Mesenchymal stem cell (in vitro differentiated cells and primary cell): ENCODE measurements at regions not wholly inside any gene's neighbourhood (a gene's known extent, or its start where the extent isn't known, plus 50 kb on each side); places are given as distances from the start of the nearest gene placed in this dataset.
"Not testable (repeated sequence)": the region's sequence is repeated elsewhere in the genome, so short reads cannot be mapped to it uniquely, and the experiment has no call there.

Experiments used
- DNase-seq: peaks from one replicate; pipeline ENCODE4 v3.0.0-alpha.2; 2013
- H2AFZ ChIP-seq: one replicate; pipeline ENCODE4 v1.6.1; 2013; ENCODE audit warnings: low read depth, mild to moderate bottlenecking, control low read depth, inconsistent platforms, low read length, moderate library complexity
- H2AK5ac ChIP-seq: 2 replicates; pipeline ENCODE4 v1.6.1; 2013; ENCODE audit warnings: low read length, moderate library complexity, mild to moderate bottlenecking, inconsistent platforms; ENCODE audit not compliant: severe bottlenecking
- H2BK120ac ChIP-seq: one replicate; pipeline ENCODE4 v1.6.1; 2013; ENCODE audit warnings: low read depth, mild to moderate bottlenecking, inconsistent platforms, low read length, moderate library complexity
- H2BK12ac ChIP-seq, 2 experiments: one replicate each; pipeline ENCODE4 v1.6.1; 2013; ENCODE audit warnings: inconsistent platforms in 2 of 2, low read length in 2 of 2, mild to moderate bottlenecking in 2 of 2, moderate library complexity in 2 of 2, control low read depth in 1 of 2
- H2BK15ac ChIP-seq: one replicate; pipeline ENCODE4 v1.6.1; 2013; ENCODE audit warnings: mild to moderate bottlenecking, low read depth, inconsistent platforms; ENCODE audit not compliant: poor library complexity, severe bottlenecking
- H2BK5ac ChIP-seq: 2 replicates; pipeline ENCODE4 v1.6.1; 2013; ENCODE audit warnings: low read depth, mild to moderate bottlenecking, low read length, control low read depth, inconsistent platforms; ENCODE audit not compliant: poor library complexity, severe bottlenecking
- H3K14ac ChIP-seq, 2 experiments: one replicate each; pipeline ENCODE4 v1.6.1; 2013; ENCODE audit warnings: inconsistent platforms in 2 of 2, low read length in 2 of 2, control low read depth in 1 of 2, mild to moderate bottlenecking in 1 of 2, moderate library complexity in 1 of 2
- H3K18ac ChIP-seq, 2 experiments: one replicate each; pipeline ENCODE4 v1.6.1; 2013; ENCODE audit warnings: inconsistent platforms in 2 of 2, low read length in 2 of 2, control low read depth in 1 of 2, low read depth in 1 of 2, mild to moderate bottlenecking in 1 of 2
- H3K23ac ChIP-seq, 2 experiments: one replicate each; pipeline ENCODE4 v1.6.1; 2013; ENCODE audit warnings: inconsistent platforms in 2 of 2, low read length in 2 of 2, mild to moderate bottlenecking in 2 of 2, moderate library complexity in 2 of 2, control low read depth in 1 of 2
- H3K27ac ChIP-seq: 2 replicates; pipeline ENCODE4 v1.5.1; 2013; ENCODE audit warnings: mild to moderate bottlenecking, moderate library complexity, low read length, control low read depth, inconsistent platforms; ENCODE audit not compliant: poor library complexity, severe bottlenecking
- H3K27me3 ChIP-seq, 2 experiments: 2 replicates each; pipeline versions ENCODE4 v1.6.1 to v1.7.0; 2013; ENCODE audit warnings: low read length in 2 of 2, mild to moderate bottlenecking in 2 of 2, moderate library complexity in 2 of 2, control low read depth in 1 of 2, inconsistent platforms in 1 of 2; ENCODE audit not compliant: control insufficient read depth in 1 of 2, insufficient read depth in 1 of 2
- H3K36me3 ChIP-seq, 2 experiments: 2 replicates each; pipeline versions ENCODE4 v1.6.1 to v1.7.0; 2013; ENCODE audit warnings: low read length in 2 of 2, control low read depth in 1 of 2, inconsistent platforms in 1 of 2, low read depth in 1 of 2, mild to moderate bottlenecking in 1 of 2; ENCODE audit not compliant: insufficient read depth in 2 of 2, control insufficient read depth in 1 of 2
- H3K4ac ChIP-seq, 2 experiments: one replicate each; pipeline ENCODE4 v1.6.1; 2013; ENCODE audit warnings: inconsistent platforms in 2 of 2, low read length in 2 of 2, mild to moderate bottlenecking in 2 of 2, moderate library complexity in 2 of 2, control low read depth in 1 of 2, low read depth in 1 of 2
- H3K4me1 ChIP-seq: 2 replicates; pipeline ENCODE4 v1.6.1; 2013; ENCODE audit warnings: low read depth, low read length, control low read depth; ENCODE audit not compliant: control insufficient read depth, insufficient read depth
- H3K4me2 ChIP-seq: 2 replicates; pipeline ENCODE4 v1.6.1; 2013; ENCODE audit warnings: low read length, mild to moderate bottlenecking, inconsistent platforms; ENCODE audit not compliant: poor library complexity, severe bottlenecking
- H3K4me3 ChIP-seq, 2 experiments: 2 replicates each; pipeline versions ENCODE4 v1.5.1 to v1.7.0; 2013; ENCODE audit warnings: low read length in 2 of 2, mild to moderate bottlenecking in 2 of 2, control low read depth in 1 of 2, low read depth in 1 of 2; ENCODE audit not compliant: insufficient read depth in 1 of 2
- H3K79me1 ChIP-seq: replicated peaks from 2 replicates; pipeline ENCODE4 v1.6.1; 2013; ENCODE audit warnings: mild to moderate bottlenecking, control low read depth, low read length, inconsistent platforms; ENCODE audit not compliant: poor library complexity, severe bottlenecking
- H3K9ac ChIP-seq: 2 replicates; pipeline ENCODE4 v1.7.0; 2013; ENCODE audit warnings: mild to moderate bottlenecking, low read length, moderate library complexity
- H3K9me3 ChIP-seq: 2 replicates; pipeline ENCODE4 v1.7.0; 2013; ENCODE audit warnings: mild to moderate bottlenecking, low read length; ENCODE audit not compliant: control insufficient read depth
- H4K8ac ChIP-seq: one replicate; pipeline ENCODE4 v1.6.1; 2013; ENCODE audit warnings: inconsistent platforms, mild to moderate bottlenecking, low read length, moderate library complexity
- H4K91ac ChIP-seq: one replicate; pipeline ENCODE4 v1.6.1; 2013; ENCODE audit warnings: mild to moderate bottlenecking, low read length, inconsistent platforms
- WGBS: methylation state at CpG from one replicate; pipeline ENCODE4 v1.1.7; 2013; ENCODE audit warnings: mixed read lengths; 5-methylcytosine and 5-hydroxymethylcytosine counted together

GRCh38 chr18:11454040-11454439 is 155.4 kb upstream of the SLC35G4 start:
- Histone ChIP-seq H3K4ac (no peak overlapping the region), H3K4me2 (no peak overlapping the region), H3K36me3 (no peaks in the 10 kb centered on the region), H3K23ac (no peak overlapping the region), H2AK5ac (no peak overlapping the region), H3K27me3 (peaks cover 0 to 5% of the 10 kb centered on the region in 2 experiments), H2BK120ac (no peak overlapping the region), H4K8ac (no peak overlapping the region), H3K79me1 (no peaks in the 10 kb centered on the region), H3K9ac (no peak overlapping the region), H3K4me3 (no peak overlapping the region), H2BK15ac (no peak overlapping the region), H3K9me3 (peaks cover 3% of the 10 kb centered on the region), H3K18ac (no peak overlapping the region), H3K14ac (no peak overlapping the region), H3K27ac (no peak overlapping the region), H3K4me1 (peaks cover 1% of the 10 kb centered on the region), H2BK12ac (no peak overlapping the region), H2AFZ (no peak overlapping the region), H2BK5ac (no peak overlapping the region), H4K91ac (no peak overlapping the region)
- WGBS, result over 99% methylated on average over 3 of the region's 5 CpGs
- no peak for DNase-seq

GRCh38 chr18:11444169-11444568 is 165.2 kb upstream of the SLC35G4 start:
- H3K4me2 ChIP-seq, H3K36me3 ChIP-seq, H3K9ac ChIP-seq, H2BK120ac ChIP-seq, H3K4ac ChIP-seq, H3K23ac ChIP-seq, H3K27me3 ChIP-seq, H2AK5ac ChIP-seq, H2AFZ ChIP-seq, H3K79me1 ChIP-seq, H3K4me1 ChIP-seq, H2BK15ac ChIP-seq, H3K14ac ChIP-seq, H2BK5ac ChIP-seq, H3K9me3 ChIP-seq, H3K27ac ChIP-seq, DNase-seq, H3K4me3 ChIP-seq, H4K8ac ChIP-seq, H4K91ac ChIP-seq, H2BK12ac ChIP-seq, H3K18ac ChIP-seq: not testable (repeated sequence)
- WGBS, result no CpG with 5 or more reads among the region's 4 CpGs

GRCh38 chr18:11437046-11437445 is 172.3 kb upstream of the SLC35G4 start:
- no peaks in the 10 kb centered on the region for H3K27me3 ChIP-seq
- peaks cover 5% of the 10 kb centered on the region for H3K9me3 ChIP-seq
- no peak for DNase-seq
- no peak overlapping the region for H3K14ac ChIP-seq
- no peak overlapping the region for H3K4me2 ChIP-seq
- H4K91ac ChIP-seq, result no peak overlapping the region
- no peak overlapping the region for H2BK5ac ChIP-seq
- H3K27ac ChIP-seq, result no peak overlapping the region
- no peak overlapping the region for H3K9ac ChIP-seq
- H2BK12ac ChIP-seq, result no peak overlapping the region
- no peak overlapping the region for H2BK120ac ChIP-seq
- H4K8ac ChIP-seq, result no peak overlapping the region
- no peaks in the 10 kb centered on the region for H3K79me1 ChIP-seq
- H3K4ac ChIP-seq, result no peak overlapping the region
- no peaks in the 10 kb centered on the region for H3K4me1 ChIP-seq
- no CpG with 5 or more reads among the region's 2 CpGs for WGBS
- no peak overlapping the region for H2AK5ac ChIP-seq
- no peak overlapping the region for H3K18ac ChIP-seq
- H3K23ac ChIP-seq, result no peak overlapping the region
- H3K4me3 ChIP-seq, result no peak overlapping the region
- H3K36me3 ChIP-seq, result no peaks in the 10 kb centered on the region
- H2AFZ ChIP-seq, result no peak overlapping the region
- H2BK15ac ChIP-seq, result no peak overlapping the region

GRCh38 chr18:11432360-11432811 is 177.0 kb upstream of the SLC35G4 start:
- no peak overlapping the region for H2BK5ac ChIP-seq
- no peak overlapping the region for H3K4ac ChIP-seq
- no peak overlapping the region for H2BK12ac ChIP-seq
- no peaks in the 10 kb centered on the region for H3K4me1 ChIP-seq
- H2BK15ac ChIP-seq, result no peak overlapping the region
- H2AFZ ChIP-seq, result no peak overlapping the region
- no peak overlapping the region for H4K8ac ChIP-seq
- no peak overlapping the region for H2BK120ac ChIP-seq
- H2AK5ac ChIP-seq, result no peak overlapping the region
- H3K23ac ChIP-seq, result peak overlapping the region in 1 of 2 experiments; percentile 59
- H3K27me3 ChIP-seq, result no peaks in the 10 kb centered on the region
- H3K4me3 ChIP-seq, result no peak overlapping the region
- H3K14ac ChIP-seq, result no peak overlapping the region
- H3K36me3 ChIP-seq, result no peaks in the 10 kb centered on the region
- no peaks in the 10 kb centered on the region for H3K79me1 ChIP-seq
- H4K91ac ChIP-seq, result no peak overlapping the region
- H3K18ac ChIP-seq, result no peak overlapping the region
- H3K9ac ChIP-seq, result no peak overlapping the region
- WGBS, result 93% methylated on average over 32 of the region's 36 CpGs
- DNase-seq, result no peak
- no peaks in the 10 kb centered on the region for H3K9me3 ChIP-seq
- H3K27ac ChIP-seq, result no peak overlapping the region
- no peak overlapping the region for H3K4me2 ChIP-seq
